OCI-LY7 (cell line): ENCODE measurements at regions not wholly inside any gene's neighbourhood (a gene's known extent, or its start where the extent isn't known, plus 50 kb on each side); places are given as distances from the start of the nearest gene placed in this dataset.

Experiments
- EZH2phosphoT487 ChIP-seq: fragments of 200-600 bp; sonication (generic); IDR thresholded peaks from 2 replicates; pipeline ENCODE4 v1.6.1; 2018; ENCODE audit warnings: low read depth, borderline replicate concordance, mild to moderate bottlenecking, mixed run types, antibody characterized with exemption, low read length, moderate library complexity, mixed read lengths
- TF ChIP-seq, protein P1 (sequence below): fragments of 200-600 bp; sonication (generic); conservative IDR thresholded peaks from 2 replicates; pipeline ENCODE4 v1.5.1; 2014; ENCODE audit warnings: mild to moderate bottlenecking, antibody characterized with exemption, low read length, moderate library complexity, mixed read lengths

DNA sequence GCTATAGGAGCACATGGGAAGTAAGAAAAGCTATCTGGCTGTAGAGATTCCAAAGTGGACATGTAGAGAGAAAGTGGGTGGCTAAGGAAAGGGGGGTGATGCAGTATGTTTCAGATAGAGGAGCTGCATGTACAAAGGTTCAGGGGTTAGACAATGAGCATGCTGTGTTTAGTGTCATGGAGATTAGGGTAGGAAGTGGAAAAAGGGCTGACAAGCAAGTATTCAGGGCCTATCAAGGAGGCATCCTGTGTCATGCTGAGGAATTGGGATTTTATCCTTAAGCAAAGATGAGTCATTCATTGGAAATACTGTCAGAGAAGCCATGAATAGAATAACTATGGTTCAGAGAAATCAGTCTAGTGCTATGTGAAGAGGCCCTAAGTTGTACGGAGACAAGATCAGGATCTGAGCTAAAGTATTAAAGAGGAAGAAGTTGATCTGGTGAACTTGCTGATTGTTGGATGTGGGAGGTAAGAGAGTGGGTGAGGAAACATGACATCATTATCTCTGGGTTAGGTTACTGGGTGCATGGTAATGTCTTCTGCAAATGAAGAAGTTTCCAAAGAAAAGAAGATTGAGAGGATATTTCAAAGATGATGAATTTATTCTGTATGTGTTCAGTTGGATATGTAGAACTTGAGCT, 176.7 kb upstream of the GOLIM4 start:
- TF ChIP-seq, protein P1, sequence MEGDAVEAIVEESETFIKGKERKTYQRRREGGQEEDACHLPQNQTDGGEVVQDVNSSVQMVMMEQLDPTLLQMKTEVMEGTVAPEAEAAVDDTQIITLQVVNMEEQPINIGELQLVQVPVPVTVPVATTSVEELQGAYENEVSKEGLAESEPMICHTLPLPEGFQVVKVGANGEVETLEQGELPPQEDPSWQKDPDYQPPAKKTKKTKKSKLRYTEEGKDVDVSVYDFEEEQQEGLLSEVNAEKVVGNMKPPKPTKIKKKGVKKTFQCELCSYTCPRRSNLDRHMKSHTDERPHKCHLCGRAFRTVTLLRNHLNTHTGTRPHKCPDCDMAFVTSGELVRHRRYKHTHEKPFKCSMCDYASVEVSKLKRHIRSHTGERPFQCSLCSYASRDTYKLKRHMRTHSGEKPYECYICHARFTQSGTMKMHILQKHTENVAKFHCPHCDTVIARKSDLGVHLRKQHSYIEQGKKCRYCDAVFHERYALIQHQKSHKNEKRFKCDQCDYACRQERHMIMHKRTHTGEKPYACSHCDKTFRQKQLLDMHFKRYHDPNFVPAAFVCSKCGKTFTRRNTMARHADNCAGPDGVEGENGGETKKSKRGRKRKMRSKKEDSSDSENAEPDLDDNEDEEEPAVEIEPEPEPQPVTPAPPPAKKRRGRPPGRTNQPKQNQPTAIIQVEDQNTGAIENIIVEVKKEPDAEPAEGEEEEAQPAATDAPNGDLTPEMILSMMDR: no peak
- no peak for TF ChIP-seq EZH2phosphoT487
